Stimulated activated naive CD4-positive, alpha-beta T cell (primary cell): ENCODE measurements at regions not wholly inside any gene's neighbourhood (a gene's known extent, or its start where the extent isn't known, plus 50 kb on each side); places are given as distances from the start of the nearest gene placed in this dataset.
"Not testable (repeated sequence)": the region's sequence is repeated elsewhere in the genome, so short reads cannot be mapped to it uniquely, and the experiment has no call there.

Experiments used
- DNase-seq, 6 experiments: peaks; one replicate each; lab custom pipeline; 2025; lab: John Stamatoyannopoulos, UW

DNA sequence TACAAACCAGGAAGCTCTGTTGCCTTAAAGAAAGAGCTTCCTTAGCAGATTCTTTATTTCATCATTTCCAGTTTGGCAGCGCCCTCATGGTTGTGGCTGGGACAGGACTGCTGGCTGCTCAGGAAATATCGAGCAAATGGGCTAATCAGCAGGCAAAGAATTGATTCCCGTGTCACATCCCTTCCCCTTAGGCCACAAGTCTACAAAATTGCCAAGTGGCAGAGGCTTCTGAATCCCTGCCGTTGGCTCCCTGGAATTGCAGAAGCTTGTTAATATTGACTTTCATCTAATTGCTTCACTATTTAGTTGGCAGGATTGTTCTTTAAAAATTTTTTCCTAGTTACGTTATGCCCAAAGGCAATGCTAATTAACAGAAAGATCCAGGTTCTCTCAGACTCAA, 456.3 kb upstream of the ERCC4 start:
- DNase-seq, result no peak

DNA sequence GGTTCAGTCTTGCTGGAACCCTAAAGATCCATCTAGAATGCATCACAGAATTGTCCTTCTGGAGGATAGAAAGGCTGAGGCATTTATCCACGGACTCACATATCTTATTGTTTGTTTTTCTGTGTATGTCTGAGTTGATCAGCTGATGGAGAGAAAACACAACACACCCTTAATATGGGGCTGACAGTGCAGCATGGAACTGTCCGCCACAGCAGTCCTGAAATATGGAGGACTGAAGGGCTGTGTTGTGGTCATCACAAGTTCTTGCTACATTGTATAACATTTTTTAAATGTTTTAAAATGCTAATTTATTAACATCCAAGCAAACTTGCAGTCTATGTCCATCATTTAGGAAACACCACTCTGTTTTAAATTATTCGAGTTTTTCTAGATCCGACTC, 448.9 kb upstream of the ERCC4 start:
- no peak for DNase-seq

DNA sequence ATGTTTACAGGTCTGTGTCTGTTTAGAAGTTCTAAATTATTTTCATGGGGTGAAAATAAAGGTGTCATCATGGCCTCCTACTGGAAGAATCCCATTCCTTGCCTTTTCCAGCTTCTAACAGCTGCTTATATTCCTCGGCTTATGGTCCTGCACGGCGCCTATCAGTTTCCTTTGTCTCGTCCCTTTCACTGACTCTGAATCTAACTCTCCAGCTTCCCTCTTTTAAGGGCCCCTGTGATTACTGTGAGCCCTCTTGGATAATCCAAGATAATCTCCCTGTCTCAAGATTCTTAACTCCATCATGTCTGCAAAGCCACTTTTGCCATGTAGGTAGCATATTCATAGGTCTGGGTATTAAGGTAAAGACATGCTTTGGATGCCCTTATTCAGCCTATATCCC, 441.0 kb upstream of the ERCC4 start:
- DNase-seq, result no peak

DNA sequence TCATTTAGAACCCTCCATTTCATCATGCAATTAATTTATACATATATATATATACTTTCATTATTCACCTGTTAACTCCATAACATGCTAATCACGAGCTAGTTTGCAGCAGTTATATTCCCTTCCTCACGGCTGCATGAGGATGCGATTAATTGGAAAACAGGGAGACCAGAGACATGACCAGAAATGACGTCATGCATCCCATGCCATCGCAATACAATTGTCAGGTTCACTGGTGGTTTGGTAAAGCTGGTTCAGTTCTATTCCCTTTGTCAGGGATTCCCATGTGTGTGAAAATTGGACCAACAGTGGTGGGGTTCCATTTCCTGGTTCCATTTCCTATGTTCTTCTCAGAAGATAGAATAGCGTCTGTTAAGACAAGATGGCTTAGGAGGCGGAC, 440.4 kb upstream of the ERCC4 start:
- no peak for DNase-seq

DNA sequence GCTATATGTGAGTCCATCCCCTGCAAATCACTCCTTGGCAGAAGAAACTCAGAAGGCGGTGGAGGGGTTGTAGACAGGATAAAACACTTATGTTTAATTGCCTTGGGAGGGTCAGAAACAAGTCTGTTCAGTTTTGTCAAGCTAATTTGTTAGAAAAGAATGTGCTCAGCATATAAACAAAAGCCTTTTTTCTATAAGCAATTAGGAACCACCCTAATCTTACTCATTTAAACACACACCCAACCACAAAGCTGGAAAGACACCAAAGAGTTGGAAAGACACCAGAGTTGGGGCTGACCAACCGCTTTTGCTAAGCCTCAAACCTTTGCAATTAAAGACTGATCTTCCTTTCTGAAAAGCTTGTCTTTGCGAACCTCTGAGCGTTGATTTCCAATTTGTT, 439.2 kb upstream of the ERCC4 start:
- no peak for DNase-seq

DNA sequence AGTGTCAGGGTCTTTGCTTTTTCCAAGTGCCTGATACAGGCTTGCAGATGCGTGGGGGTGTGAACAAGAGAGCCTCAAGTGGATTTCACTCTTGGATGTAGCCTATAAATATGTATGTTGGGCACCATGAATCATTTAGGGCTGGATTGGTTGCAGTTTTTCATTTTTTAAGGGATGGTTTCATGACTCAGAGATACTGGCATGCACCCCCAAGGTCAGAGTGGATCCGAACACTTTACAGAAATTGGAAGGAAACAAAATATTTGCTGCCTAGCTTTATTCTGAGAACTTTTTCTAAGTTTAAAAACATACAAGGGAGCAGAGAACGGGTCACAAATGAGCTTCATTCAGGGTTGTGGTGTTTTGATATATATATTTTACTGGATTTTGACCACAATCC, 436.8 kb upstream of the ERCC4 start:
- no peak for DNase-seq

DNA sequence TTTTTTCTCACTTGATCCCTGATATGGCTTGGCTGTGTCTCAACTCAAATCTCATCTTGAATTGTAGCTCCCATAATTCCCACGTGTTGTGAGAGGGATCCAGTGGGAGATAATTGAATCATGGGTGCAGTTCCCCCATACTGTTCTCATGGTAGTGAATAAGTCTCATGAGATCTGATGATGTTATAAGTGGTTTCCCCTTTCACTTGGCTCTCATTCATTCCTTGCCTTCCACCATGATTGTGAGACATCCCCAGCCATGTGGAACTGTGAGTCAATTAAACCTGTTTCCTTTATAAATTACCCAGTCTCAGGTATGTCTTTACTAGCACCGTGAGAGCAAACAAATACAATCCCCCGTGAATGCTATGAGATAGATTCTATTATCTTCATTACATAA, 430.5 kb upstream of the ERCC4 start:
- not testable (repeated sequence) for DNase-seq

DNA sequence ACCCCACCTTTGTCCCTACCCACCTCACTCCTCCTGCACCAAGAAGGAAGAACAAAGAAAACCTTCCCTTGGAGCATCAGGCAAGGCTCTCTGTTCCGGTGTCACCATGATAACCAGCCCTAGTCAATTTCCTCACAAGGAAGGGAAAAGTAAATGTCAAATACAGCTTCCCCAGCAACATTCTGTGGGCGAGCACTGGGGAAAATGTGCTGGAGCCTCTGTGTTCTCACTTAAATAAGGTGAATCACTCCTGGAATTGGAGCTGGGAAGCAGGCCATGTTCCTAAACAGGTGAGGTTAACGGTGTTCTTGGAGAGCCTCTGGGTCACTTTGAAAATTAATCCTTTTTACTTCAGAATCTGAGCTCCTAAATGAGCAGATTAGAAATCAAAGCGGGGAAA, 427.9 kb upstream of the ERCC4 start:
- DNase-seq, result no peak

DNA sequence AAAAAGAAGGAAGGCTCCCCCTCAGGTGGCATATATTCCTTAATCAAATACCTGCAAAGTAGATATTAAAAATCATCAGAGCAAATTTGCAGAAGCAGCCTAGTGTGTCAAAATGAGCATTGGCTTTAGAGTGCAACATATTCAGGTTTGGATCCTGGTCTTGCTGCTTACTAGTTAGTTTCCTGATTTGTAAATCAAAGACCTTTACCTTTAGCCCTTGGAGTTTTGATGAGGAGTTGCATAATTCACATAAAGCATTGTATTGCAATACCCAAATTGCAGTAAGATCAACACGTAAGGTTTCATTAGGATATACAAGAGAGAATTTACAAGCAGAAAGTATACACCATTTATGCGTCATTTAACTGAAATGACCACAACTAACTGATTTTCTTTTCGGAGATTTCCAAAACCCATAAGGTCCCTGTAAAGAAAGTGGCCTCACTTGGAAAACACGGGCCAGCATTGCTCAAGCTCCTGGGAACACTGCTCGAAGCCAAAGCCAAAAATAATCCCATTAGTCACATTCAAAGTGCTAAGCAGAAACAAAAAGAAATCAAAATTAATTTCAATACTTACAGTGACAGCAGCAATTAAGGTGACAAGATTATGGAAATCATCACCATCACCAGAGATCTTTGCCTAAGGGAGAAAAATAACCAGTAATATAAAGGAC, 415.9 kb upstream of the ERCC4 start:
- DNase-seq, result no peak

DNA sequence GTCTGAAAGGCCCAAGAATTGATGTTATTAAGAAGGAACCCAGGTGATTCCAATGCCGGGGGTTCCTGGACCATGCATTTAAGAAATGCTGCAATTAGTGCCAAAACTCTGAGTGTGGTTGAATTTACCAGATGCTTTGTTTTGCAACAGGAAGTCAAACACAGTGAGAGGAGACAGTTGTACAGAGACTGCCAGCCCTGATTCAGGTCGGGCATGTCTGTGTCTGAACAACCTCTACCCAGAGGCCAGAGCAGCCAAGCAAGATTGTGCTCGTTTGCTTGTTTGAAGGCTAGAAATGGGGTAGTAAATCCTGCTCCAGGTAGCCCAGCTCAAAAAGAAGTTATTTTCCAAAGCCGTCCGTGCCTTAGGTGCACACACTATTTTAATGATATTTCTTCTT, 412.4 kb upstream of the ERCC4 start:
- no peak for DNase-seq

DNA sequence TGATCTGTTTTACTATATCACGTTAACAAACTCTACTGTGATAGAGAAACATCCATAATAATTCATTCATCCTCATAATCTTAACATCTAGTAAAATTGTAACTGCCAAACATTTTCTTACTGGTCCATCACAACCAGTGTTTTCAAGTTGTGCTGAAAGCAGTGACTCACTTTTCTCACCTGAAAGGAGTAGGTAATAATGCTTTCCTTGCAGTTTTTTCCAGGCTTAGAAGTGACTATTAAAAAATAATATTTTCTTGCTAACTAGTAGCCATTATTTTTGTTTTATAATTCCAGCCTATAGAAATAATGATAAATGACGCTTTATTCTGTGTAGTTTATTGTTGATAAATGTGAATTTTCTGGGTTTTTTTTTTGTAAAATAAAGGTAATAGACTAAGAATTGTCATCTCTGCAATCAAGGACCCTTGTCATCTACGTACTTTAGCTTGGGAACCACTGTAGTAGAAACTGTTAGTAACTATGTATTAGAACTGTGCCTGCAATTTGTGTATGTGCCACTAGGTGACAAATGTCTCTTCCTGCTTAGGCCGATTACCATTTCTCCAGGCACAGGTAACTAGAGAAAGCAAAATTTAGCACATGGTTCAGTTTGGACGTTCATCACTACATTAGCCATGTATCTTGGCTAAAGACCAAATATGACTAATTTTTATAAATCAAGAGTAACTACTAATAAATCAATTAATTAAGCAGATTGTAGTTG, 409.4 kb upstream of the ERCC4 start:
- no peak for DNase-seq

DNA sequence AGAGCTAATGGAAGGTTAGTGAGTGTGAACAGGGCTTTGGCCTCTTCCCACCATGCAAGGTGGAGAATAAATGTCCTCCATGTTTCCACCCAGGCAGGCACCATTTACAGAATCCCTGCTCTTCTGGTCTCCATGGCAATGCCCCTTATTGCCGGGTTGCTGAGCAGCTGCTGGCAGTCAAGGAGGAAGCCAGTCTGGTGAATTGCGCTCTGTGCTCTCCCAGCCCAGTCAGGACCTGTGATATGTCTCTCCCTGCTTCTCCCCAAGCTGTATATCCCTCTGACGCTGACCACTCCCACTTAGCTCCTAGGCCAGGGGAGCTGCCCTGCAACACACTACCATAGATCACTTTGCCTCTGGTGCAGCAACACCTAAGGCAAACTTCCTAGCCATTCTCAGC, 402.1 kb upstream of the ERCC4 start:
- no peak for DNase-seq

DNA sequence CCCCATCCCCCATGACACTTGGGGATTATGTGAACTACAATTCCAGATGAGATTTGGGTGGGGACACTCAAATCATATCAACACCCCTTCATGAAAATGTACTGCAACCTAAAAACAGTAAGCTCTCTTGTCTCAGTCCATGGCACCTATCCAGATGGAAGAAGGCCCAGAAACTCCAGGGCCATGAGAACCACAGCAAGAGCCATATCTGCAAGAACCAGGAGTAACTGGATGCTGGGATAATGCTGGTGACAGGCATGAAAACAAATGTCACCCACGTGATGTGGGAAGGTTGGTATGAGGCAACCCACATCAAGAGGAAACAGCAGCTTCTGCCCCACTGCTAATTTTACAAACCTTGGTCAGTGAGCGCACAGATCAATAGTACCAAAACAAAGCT, 400.1 kb upstream of the ERCC4 start:
- no peak for DNase-seq

DNA sequence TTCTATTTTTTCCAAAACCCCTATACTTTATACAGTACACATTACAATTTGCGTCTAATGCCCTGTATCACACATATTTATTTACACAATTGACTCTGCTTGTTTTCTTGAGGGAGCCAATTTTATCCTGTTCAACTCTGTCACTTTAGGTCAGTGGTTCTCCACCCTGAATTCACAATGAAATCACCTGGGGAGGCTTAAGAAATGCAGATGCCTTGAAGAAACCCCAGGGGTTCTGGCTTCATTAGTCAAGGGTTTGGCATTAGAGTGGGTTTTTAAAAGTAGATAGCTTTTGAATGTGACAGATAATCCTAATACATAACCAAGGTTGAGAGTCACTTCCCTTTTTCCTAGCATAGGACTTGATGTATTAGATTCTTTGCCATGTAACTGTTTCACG, 398.6 kb upstream of the ERCC4 start:
- no peak for DNase-seq

DNA sequence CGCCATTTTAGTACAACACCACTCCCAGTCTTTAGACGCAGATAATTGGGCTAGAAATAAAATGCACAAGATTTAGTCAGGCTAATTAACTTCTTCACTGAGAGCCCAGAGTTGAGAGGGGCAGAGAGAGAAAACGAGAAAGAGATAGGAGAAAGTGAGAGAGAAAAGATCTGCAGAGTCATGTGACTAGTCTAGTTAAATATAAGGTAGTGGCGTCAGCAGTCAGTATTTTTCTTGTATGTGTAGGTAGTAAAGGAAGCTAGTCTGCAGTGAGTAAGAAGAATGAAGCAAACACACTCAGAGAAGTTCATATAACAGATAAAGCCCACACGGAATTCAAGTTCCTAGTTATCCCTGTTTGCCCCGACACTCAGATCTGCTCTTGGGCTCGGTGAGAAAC, 392.6 kb upstream of the ERCC4 start:
- no peak for DNase-seq

DNA sequence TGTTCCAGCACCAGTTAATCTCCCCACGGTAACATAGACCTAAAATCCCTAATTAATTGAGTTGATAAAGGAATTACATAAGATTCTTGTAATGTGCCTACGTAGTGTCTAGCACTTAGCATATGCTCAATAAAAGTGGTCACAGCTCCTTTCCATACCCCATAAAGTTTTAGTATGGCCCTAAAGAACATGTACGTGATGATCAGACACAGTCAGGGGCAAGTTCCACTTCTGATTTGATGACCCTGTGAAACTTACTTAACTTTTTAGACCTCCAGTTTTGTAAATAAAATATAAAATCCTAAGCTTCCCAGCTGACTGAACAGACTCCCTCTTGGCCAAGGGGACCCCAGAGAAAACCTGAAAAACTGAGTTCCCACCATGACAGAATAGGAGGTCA, 391.3 kb upstream of the ERCC4 start:
- DNase-seq, result no peak

DNA sequence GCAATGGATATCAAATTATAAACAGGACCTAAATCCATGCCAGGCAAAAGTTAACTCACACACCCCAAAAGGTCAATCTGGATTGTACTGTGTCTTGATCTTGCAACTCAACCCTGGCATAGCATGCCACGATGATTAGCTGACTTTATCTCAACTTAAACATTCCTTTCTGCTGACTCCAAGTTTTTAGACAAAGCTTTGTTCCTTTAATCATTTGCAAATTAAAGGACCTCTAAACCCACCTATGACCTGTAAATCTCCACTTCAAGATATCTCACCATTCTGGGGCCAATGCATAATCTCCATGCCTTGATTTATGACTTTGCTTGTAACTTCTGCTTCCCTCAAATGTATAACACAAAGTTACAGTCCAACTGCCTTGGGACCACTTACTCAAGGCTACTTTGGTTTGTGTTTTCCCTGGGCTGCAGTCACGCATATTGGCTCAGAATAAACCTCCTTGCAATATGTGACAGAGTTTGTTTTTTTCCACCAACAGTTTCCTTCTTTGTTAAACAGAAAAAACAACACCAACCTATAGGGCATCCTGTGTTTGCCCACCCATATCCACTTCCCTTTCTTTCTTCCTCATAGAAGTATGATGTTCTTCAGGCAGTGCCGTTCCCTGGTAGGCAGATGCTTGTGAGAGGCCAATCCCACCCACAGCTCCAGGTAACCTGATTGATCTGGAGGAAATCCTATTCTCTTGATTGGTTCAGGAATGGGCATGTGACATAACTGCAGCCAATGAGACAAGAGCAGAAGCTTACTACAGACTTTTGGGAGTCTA, 390.6 kb upstream of the ERCC4 start:
- no peak for DNase-seq

DNA sequence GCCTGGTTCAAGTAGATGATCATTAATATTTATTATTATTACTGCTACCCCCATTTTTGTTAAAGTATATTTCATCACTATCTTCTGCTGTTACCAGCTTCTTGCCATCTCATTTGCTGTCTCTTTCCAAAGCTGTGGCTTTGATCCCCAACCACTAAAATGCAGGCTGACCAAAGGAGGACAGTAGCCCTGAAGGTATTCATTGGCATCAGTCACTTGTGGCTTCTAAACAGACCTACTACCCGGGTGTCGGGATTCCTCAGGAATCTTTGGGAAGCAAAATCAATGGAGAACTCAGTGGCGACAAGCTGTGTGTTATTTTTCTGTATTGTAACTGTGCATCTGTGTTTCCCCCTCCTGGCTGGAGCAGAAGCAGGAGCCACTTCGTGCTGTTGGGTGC, 379.2 kb upstream of the ERCC4 start:
- no peak for DNase-seq

DNA sequence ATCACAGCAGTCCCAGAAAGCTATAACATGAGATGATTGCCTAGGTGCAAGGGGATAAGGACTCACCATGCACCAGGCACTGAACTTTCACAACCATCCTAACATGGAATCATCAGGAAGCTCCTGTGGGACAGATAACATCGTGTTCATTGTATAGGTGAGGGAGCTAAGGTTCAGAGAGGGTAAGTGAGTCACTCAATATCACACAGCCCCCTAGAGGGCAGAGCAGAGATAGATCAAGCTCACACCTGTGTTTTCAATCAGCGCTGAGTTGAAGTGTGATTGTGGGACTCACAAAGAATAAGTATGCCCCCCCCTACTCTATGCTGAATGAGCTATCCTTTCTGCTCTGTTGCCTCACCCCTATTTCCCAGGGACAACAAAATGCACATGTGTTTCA, 377.7 kb upstream of the ERCC4 start:
- no peak for DNase-seq

DNA sequence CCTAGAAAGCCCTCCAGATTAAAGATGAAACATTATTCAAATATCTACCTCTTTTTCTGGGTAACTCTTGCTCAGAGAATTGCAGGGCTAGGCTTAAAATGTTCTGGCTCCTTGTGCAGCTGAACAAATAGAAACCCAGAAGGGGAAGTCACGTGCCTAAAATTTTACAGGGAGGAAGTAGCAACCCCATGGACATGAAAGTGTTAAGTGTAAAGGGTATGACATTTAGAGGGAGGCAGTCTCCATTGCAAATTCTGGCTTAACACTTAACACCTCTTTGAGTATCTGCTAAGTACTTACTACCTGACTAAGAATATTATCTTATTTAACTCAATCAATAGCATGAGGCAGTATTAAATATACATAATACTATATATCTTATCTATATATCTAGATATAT, 376.1 kb upstream of the ERCC4 start:
- DNase-seq, result no peak

DNA sequence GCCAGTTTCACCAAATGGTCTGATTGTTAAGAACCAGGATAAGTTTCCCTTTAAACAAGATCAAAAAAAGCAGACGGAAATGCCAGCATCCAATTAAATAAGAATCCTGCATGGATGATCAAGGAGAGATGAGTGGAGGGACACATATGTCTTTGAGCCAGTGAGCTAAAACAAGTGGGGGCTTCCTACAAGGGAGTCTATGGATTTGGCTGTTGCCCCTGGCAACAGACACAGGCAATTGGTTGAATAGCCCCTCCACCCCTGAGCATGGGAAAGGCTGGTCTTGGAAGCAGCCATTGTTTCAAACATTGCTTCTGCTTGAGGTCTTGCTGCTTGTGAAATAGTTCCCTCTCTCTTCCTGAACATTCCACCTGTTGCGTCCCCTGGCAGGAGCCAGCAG, 374.7 kb upstream of the ERCC4 start:
- DNase-seq, result no peak

DNA sequence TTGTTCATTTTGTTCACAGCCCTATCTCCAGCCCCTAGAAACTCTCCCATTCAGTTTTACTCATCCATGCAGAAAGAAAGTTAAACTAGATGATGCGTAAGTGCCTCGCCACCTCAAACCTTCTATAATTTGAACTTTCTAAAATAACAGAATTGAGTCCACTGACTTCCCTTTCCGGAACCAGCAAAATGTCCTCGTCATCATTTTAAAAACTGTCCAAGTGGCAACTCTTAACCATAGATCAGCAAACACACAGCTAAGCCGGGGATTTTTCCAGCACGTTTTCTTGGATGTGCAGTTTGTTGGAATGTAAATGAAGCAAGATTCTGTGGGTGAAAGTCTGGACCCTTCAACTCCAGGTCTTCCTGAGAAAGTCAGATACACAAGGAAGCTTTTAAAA, 369.7 kb upstream of the ERCC4 start:
- DNase-seq, result no peak
